ENCODE measurements at regions not wholly inside any gene's neighbourhood (a gene's known extent, or its start where the extent isn't known, plus 50 kb on each side); places are given as distances from the start of the nearest gene placed in this dataset.

DNA sequence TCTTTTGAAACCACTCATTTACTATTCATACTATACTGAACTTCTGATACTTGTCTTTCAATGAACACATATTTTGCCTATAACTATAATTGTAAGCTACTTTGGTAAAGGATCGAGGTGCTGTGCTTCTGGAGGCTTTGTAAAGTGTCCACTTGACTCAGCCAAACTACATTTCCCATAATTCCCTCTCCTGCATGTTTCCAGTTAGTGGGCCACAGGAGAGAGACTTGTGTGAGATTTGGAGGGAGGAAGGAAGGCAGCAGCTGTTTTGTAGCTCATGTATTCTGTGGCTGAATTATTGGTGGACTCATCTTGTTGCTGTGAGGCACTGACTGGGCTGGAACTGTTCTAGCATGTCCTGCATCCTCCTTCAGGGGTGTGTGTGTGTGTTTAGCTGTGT, 328.8 kb downstream of the ARL6IP6 start:
- no peak for TF ChIP-seq EZH2 (IDR thresholded peaks at IDR 0.05; ENCODE audit: borderline replicate concordance, insufficient read depth, low read depth, low read length, poor library complexity, severe bottlenecking)
- TF ChIP-seq, protein P1, sequence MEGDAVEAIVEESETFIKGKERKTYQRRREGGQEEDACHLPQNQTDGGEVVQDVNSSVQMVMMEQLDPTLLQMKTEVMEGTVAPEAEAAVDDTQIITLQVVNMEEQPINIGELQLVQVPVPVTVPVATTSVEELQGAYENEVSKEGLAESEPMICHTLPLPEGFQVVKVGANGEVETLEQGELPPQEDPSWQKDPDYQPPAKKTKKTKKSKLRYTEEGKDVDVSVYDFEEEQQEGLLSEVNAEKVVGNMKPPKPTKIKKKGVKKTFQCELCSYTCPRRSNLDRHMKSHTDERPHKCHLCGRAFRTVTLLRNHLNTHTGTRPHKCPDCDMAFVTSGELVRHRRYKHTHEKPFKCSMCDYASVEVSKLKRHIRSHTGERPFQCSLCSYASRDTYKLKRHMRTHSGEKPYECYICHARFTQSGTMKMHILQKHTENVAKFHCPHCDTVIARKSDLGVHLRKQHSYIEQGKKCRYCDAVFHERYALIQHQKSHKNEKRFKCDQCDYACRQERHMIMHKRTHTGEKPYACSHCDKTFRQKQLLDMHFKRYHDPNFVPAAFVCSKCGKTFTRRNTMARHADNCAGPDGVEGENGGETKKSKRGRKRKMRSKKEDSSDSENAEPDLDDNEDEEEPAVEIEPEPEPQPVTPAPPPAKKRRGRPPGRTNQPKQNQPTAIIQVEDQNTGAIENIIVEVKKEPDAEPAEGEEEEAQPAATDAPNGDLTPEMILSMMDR (IDR thresholded peaks at IDR 0.05): no peak
- WGBS (ENCODE audit: insufficient coverage): no CpG with 5 or more reads among the region's 1 CpG
- H2AFZ ChIP-seq (ENCODE audit: insufficient read depth, low read depth, low read length, poor library complexity, severe bottlenecking): no peak overlapping the region
- Mint-ChIP-seq H3K27me3 (no peaks in the 10 kb centered on the region), H3K27ac (no peak overlapping the region), H3K4me3 (no peak overlapping the region), H3K4me1 (no peaks in the 10 kb centered on the region), H3K9me3 (ENCODE audit: insufficient read depth) (no peaks in the 10 kb centered on the region)
- no peaks in the 10 kb centered on the region for H3K27me3 ChIP-seq (replicated peaks in 1 of 4; ENCODE audit: control extremely low read depth in 1 of 4, control insufficient read depth in 3 of 4, insufficient read depth in 4 of 4, low read length in 3 of 4)
- H3K4me2 ChIP-seq (replicated peaks; ENCODE audit: low read depth, low read length, poor library complexity, severe bottlenecking): no peak overlapping the region
- H3K9ac ChIP-seq (ENCODE audit: low read length): no peak overlapping the region
- no peaks in the 10 kb centered on the region for H4K20me1 ChIP-seq (ENCODE audit: control insufficient read depth, insufficient read depth, low read length, poor library complexity, severe bottlenecking)
- no peaks in the 10 kb centered on the region for H3K36me3 ChIP-seq (replicated peaks in 1 of 2; ENCODE audit: control extremely low read depth in 1 of 2, control insufficient read depth in 1 of 2, extremely low read depth in 1 of 2, insufficient read depth in 2 of 2, low read length in 1 of 2)
- H3K4me3 ChIP-seq (ENCODE audit: control extremely low read depth in 1 of 5, extremely low read depth in 1 of 5, insufficient read depth in 1 of 5, low read depth in 2 of 5, low read length in 4 of 5): no peak overlapping the region
- no peaks in the 10 kb centered on the region for H3K79me2 ChIP-seq (ENCODE audit: control insufficient read depth, insufficient read depth, low read length)
- intact Hi-C loops (cut with micrococcal nuclease): no loop called here
- H3K27ac ChIP-seq (ENCODE audit: low read length in 2 of 2): no peak overlapping the region
- no peaks in the 10 kb centered on the region for H3K4me1 ChIP-seq (ENCODE audit: control insufficient read depth in 2 of 2, insufficient read depth in 2 of 2, low read length in 2 of 2)
- CTCF ChIA-PET: no interaction called here
- H3K9me3 ChIP-seq (ENCODE audit: control extremely low read depth in 1 of 3, control insufficient read depth in 2 of 3, insufficient read depth in 1 of 3, low read length in 2 of 3): no peaks in the 10 kb centered on the region
- DNase-seq (no peak), ATAC-seq (ENCODE audit: low read depth) (no peak)
- POLR2A ChIA-PET: no interaction called here

DNA sequence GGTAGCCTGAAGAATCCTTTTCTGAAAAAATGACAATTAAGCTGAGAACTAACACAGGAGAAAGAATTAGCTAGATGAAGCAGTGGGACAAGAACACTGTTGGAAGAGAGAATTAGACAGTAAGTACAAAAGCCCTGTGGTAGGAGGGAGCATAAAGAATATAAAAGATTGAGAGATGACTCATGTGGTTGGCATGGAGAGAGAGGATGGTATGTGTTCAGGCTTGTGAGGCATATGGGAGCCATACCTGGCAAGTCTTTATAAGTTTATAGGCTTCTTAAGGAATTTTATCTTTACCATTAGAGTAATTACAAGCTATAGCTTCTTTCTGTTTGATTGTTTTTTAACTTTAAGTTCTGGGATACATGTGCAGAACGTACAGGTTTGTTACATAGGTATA, 325.0 kb downstream of the ARL6IP6 start:
- no peak for DNase-seq
- Histone ChIP-seq H3K4me1 (ENCODE audit: control insufficient read depth in 2 of 2, insufficient read depth in 2 of 2, low read length in 2 of 2) (no peaks in the 10 kb centered on the region), H3K9me3 (ENCODE audit: control extremely low read depth in 1 of 3, control insufficient read depth in 2 of 3, insufficient read depth in 1 of 3, low read length in 2 of 3) (peaks cover 0 to 1% (median 0%) of the 10 kb centered on the region in 3 donors), H4K20me1 (ENCODE audit: control insufficient read depth, insufficient read depth, low read length, poor library complexity, severe bottlenecking) (no peaks in the 10 kb centered on the region), H3K79me2 (ENCODE audit: control insufficient read depth, insufficient read depth, low read length) (no peaks in the 10 kb centered on the region), H3K36me3 (replicated peaks in 1 of 2; ENCODE audit: control extremely low read depth in 1 of 2, control insufficient read depth in 1 of 2, extremely low read depth in 1 of 2, insufficient read depth in 2 of 2, low read length in 1 of 2) (no peaks in the 10 kb centered on the region), H3K27me3 (replicated peaks in 1 of 4; ENCODE audit: control extremely low read depth in 1 of 4, control insufficient read depth in 3 of 4, insufficient read depth in 4 of 4, low read length in 3 of 4) (no peaks in the 10 kb centered on the region), H3K27ac (ENCODE audit: low read length in 2 of 2) (no peak overlapping the region), H3K4me3 (ENCODE audit: control extremely low read depth in 1 of 5, extremely low read depth in 1 of 5, insufficient read depth in 1 of 5, low read depth in 2 of 5, low read length in 4 of 5) (no peak overlapping the region), H3K9ac (ENCODE audit: low read length) (no peak overlapping the region), H3K4me2 (replicated peaks; ENCODE audit: low read depth, low read length, poor library complexity, severe bottlenecking) (no peak overlapping the region), H2AFZ (ENCODE audit: insufficient read depth, low read depth, low read length, poor library complexity, severe bottlenecking) (no peak overlapping the region)
- ATAC-seq (ENCODE audit: low read depth): no peak
- TF ChIP-seq EZH2 (IDR thresholded peaks at IDR 0.05; ENCODE audit: borderline replicate concordance, insufficient read depth, low read depth, low read length, poor library complexity, severe bottlenecking): no peak
- TF ChIP-seq, protein P1 (IDR thresholded peaks at IDR 0.05): no peak
- no peaks in the 10 kb centered on the region for H3K4me1 Mint-ChIP-seq
- H3K27ac Mint-ChIP-seq: no peak overlapping the region
- no peaks in the 10 kb centered on the region for H3K9me3 Mint-ChIP-seq (ENCODE audit: insufficient read depth)
- H3K4me3 Mint-ChIP-seq: no peak overlapping the region
- WGBS (ENCODE audit: insufficient coverage): 60% methylated on average over 1 of the region's 1 CpG
- ChIA-PET POLR2A (no interaction called here), CTCF (no interaction called here)
- intact Hi-C loops (cut with micrococcal nuclease): no loop called here
- H3K27me3 Mint-ChIP-seq: no peaks in the 10 kb centered on the region
